SU-DHL-6 (cell line): ENCODE measurements at regions not wholly inside any gene's neighbourhood (a gene's known extent, or its start where the extent isn't known, plus 50 kb on each side); places are given as distances from the start of the nearest gene placed in this dataset.

Experiments used
- H2AFZ ChIP-seq: fragments of 200-600 bp; sonication (generic); 2 replicates; pipeline ENCODE4 v1.6.1; 2014; ENCODE audit warnings: low read depth, mild to moderate bottlenecking, moderate library complexity, mixed read lengths, antibody characterized with exemption, low read length; ENCODE audit not compliant: severe bottlenecking
- H3F3A ChIP-seq: fragments of 200-600 bp; shearing (Covaris generic); 2 replicates; pipeline ENCODE4 v1.6.0; 2016; ENCODE audit warnings: antibody characterized with exemption, mild to moderate bottlenecking; ENCODE audit not compliant: insufficient read depth
- H3K27ac ChIP-seq: fragments of 200-600 bp; sonication (generic); 2 replicates; pipeline ENCODE4 v1.5.1; 2016; ENCODE audit warnings: low read depth, mild to moderate bottlenecking, low read length, moderate library complexity, mixed read lengths
- H3K27me3 ChIP-seq: fragments of 200-600 bp; sonication (generic), shearing (Covaris generic); 2 replicates; pipeline ENCODE4 v1.6.0; 2014; ENCODE audit warnings: mild to moderate bottlenecking, low read length
- H3K36me3 ChIP-seq: fragments of 200-600 bp; sonication (generic); 2 replicates; pipeline ENCODE4 v1.6.1; 2014; ENCODE audit warnings: mild to moderate bottlenecking, low read length, mixed read lengths
- H3K4me2 ChIP-seq: fragments of 300-600, 200-600 bp; shearing (Covaris generic), sonication (generic); 2 replicates; pipeline ENCODE4 v1.6.0; 2014; ENCODE audit warnings: low read length, low read depth, mild to moderate bottlenecking; ENCODE audit not compliant: poor library complexity, severe bottlenecking
- H3K4me3 ChIP-seq: fragments of 200-600 bp; sonication (generic); 2 replicates; pipeline ENCODE4 v1.5.1; 2014; ENCODE audit warnings: antibody characterized with exemption, low read length, mild to moderate bottlenecking, mixed read lengths; ENCODE audit not compliant: insufficient read depth, poor library complexity, severe bottlenecking
- H3K79me2 ChIP-seq: fragments of 200-600 bp; sonication (generic); 2 replicates; pipeline ENCODE4 v1.6.1; 2014; ENCODE audit warnings: mild to moderate bottlenecking, low read length, moderate library complexity; ENCODE audit not compliant: insufficient read depth
- H3K9ac ChIP-seq: fragments of 200-600 bp; sonication (generic); 2 replicates; pipeline ENCODE4 v1.7.0; 2014; ENCODE audit warnings: mild to moderate bottlenecking, low read length
- H3K9me2 ChIP-seq: fragments of 200-600 bp; sonication (generic); replicated peaks from 2 replicates; pipeline ENCODE4 v1.6.1; 2014; ENCODE audit warnings: low read length; ENCODE audit not compliant: insufficient read depth
- H3K9me3 ChIP-seq: fragments of 200-600 bp; sonication (generic); 2 replicates; pipeline ENCODE4 v1.6.1; 2014; ENCODE audit warnings: low read length, mixed read lengths; ENCODE audit not compliant: insufficient read depth
- H4K20me1 ChIP-seq: fragments of 200-600 bp; sonication (generic); 2 replicates; pipeline ENCODE4 v1.6.1; 2014; ENCODE audit warnings: low read depth, mild to moderate bottlenecking, antibody characterized with exemption, low read length, moderate library complexity, mixed read lengths
- CTCF ChIP-seq: fragments of 200-600 bp; sonication (generic); IDR thresholded peaks from one replicate; pipeline ENCODE4 v1.5.1; 2017; ENCODE audit warnings: antibody characterized with exemption, mild to moderate bottlenecking, low read length, moderate library complexity; ENCODE audit not compliant: insufficient read depth, poor library complexity, severe bottlenecking
- EZH2phosphoT487 ChIP-seq: fragments of 200-600 bp; sonication (generic), shearing (Covaris generic); conservative IDR thresholded peaks from 2 replicates; pipeline ENCODE4 v1.6.1; 2018; ENCODE audit warnings: mild to moderate bottlenecking, antibody characterized with exemption, low read length, moderate library complexity, mixed read lengths

DNA sequence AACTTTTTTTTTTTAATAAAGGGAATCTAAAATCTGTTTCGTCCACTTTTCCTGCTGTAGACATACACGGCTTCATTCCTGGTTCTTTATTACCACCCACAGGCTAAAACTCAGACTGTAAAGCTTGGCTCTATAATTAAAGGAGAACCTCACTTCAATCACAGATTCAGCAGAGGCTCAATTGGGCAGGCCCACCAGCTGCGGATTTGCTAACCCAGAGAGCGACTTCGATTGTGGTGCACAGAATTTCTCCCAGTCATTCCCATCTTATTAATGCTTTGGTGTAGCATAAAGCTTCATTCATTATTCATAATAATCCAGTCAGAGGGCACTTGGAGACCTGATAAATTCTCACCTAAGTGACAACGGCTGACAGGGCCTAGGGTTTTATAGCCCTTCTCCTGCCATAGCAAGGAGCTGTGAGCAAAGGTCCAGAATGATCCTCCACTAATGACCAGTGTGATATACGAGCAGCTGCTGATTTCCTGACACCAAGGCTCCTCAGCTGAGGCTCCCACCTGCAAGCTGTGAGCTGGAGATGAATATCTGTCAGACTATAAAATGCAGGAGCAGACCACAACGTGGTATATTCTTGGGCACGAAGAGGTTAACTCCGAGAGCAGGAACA, 149.0 kb downstream of the ATP6V1G3 start:
- Histone ChIP-seq H3K4me3 (no peak overlapping the region), H3K36me3 (no peaks in the 10 kb centered on the region), H3K79me2 (no peaks in the 10 kb centered on the region), H3K4me2 (no peak overlapping the region), H3F3A (no peaks in the 10 kb centered on the region), H3K27ac (no peak overlapping the region), H3K9me3 (no peaks in the 10 kb centered on the region), H4K20me1 (no peaks in the 10 kb centered on the region), H3K27me3 (no peaks in the 10 kb centered on the region), H2AFZ (no peak overlapping the region), H3K9me2 (no peaks in the 10 kb centered on the region), H3K9ac (no peak overlapping the region)
- no peak for TF ChIP-seq CTCF
- no peak for TF ChIP-seq EZH2phosphoT487

DNA sequence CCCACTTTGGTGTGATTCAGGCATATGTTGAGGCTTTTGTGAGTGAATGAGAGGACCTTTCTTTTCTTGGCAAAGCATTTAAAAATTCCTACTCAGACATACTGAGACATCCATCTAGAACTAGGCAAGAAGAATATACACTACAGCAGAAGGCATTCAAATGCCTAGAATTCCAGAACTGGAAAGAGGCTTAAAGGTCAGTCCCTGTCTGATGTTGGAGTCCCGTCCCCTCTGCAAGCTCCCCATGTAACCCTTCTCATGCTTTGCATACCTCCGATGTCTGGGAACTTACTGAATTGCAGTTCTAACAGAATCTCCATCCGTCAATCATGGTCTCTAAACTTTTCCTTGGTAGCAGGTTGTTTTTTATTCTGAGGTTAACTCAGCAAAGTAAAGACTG, 152.9 kb downstream of the ATP6V1G3 start:
- no peaks in the 10 kb centered on the region for H3K9me2 ChIP-seq
- H3K36me3 ChIP-seq = no peaks in the 10 kb centered on the region
- H2AFZ ChIP-seq = no peak overlapping the region
- H3K4me3 ChIP-seq = no peak overlapping the region
- H3K27ac ChIP-seq = no peak overlapping the region
- H3K9me3 ChIP-seq = no peaks in the 10 kb centered on the region
- no peaks in the 10 kb centered on the region for H4K20me1 ChIP-seq
- H3K79me2 ChIP-seq = no peaks in the 10 kb centered on the region
- no peak overlapping the region for H3K4me2 ChIP-seq
- no peaks in the 10 kb centered on the region for H3K27me3 ChIP-seq
- no peak overlapping the region for H3K9ac ChIP-seq
- TF ChIP-seq CTCF (no peak), EZH2phosphoT487 (no peak)
- H3F3A ChIP-seq = no peaks in the 10 kb centered on the region

- no peaks in the 10 kb centered on the region for H3K79me2 ChIP-seq
- H4K20me1 ChIP-seq = no peaks in the 10 kb centered on the region
- H3K4me2 ChIP-seq = no peak overlapping the region
Observed at GRCh38 chr1:198380275-198380674, 160.2 kb downstream of the ATP6V1G3 start.

More at GRCh38 chr1:198380275-198380674, 160.2 kb downstream of the ATP6V1G3 start:
- H2AFZ ChIP-seq = no peak overlapping the region
- H3F3A ChIP-seq = no peaks in the 10 kb centered on the region
- H3K9me2 ChIP-seq = no peaks in the 10 kb centered on the region
- no peak overlapping the region for H3K27ac ChIP-seq
- TF ChIP-seq EZH2phosphoT487 (no peak), CTCF (no peak)
- no peak overlapping the region for H3K9ac ChIP-seq
- H3K27me3 ChIP-seq = no peaks in the 10 kb centered on the region
- H3K4me3 ChIP-seq = no peak overlapping the region
- H3K9me3 ChIP-seq = no peaks in the 10 kb centered on the region
- H3K36me3 ChIP-seq = no peaks in the 10 kb centered on the region
